SK-N-SH (cell line): ENCODE measurements at regions not wholly inside any gene's neighbourhood (a gene's known extent, or its start where the extent isn't known, plus 50 kb on each side); places are given as distances from the start of the nearest gene placed in this dataset.

Experiments
- CTCF ChIA-PET: fragments of 300-600, 350-600 bp; formaldehyde crosslinking; extraction: SDS; loops from one replicate; lab custom pipeline; 2021; lab: Yijun Ruan, JAX
- POLR2A ChIA-PET: fragments of 350-600 bp; sonication (Branson Sonifier 250); formaldehyde crosslinking; extraction: SDS; loops from one replicate; lab custom pipeline; 2020; ENCODE audit warnings: antibody characterized with exemption, inconsistent platforms; lab: Yijun Ruan, JAX
- DNase-seq: peaks from one replicate; pipeline ENCODE4 v3.0.0; 2012
- H2AFZ ChIP-seq: fragments of 200-600 bp; sonication (generic); 2 replicates; pipeline ENCODE4 v1.8.1; 2016; ENCODE audit warnings: antibody characterized with exemption, mild to moderate bottlenecking, low read depth
- H3F3A ChIP-seq: fragments of 200-600 bp; sonication (generic); replicated peaks from 2 replicates; pipeline ENCODE3; 2016; ENCODE audit warnings: antibody characterized with exemption, mild to moderate bottlenecking; ENCODE audit not compliant: insufficient read depth
- H3K27ac ChIP-seq, 2 experiments: fragments of 200-500 bp in 1 of 2; fragments of 200-600 bp in 1 of 2; sonication (Bioruptor generic) in 1 of 2; sonication (generic), shearing (Covaris generic) in 1 of 2; 2 replicates each; pipeline versions ENCODE4 v1.5.1 to v1.6.1; 2014 to 2016; ENCODE audit warnings: low read depth in 2 of 2, inconsistent platforms in 1 of 2, low read length in 1 of 2, mild to moderate bottlenecking in 1 of 2, mixed read lengths in 1 of 2
- H3K27me3 ChIP-seq: fragments of 200-600 bp; sonication (generic), shearing (Covaris generic); 2 replicates; pipeline ENCODE4 v1.6.1; 2016; ENCODE audit warnings: mixed run types; ENCODE audit not compliant: insufficient read depth
- H3K36me3 ChIP-seq, 2 experiments: fragments of 200-500 bp in 1 of 2; fragments of 200-600 bp in 1 of 2; sonication (Bioruptor generic) in 1 of 2; sonication (generic) in 1 of 2; replicated peaks in 1 of 2; 2 replicates each; pipeline versions ENCODE3 to v1.5.1; 2014 to 2016; ENCODE audit warnings: low read length in 1 of 2, mild to moderate bottlenecking in 1 of 2; ENCODE audit not compliant: insufficient read depth in 2 of 2, control insufficient read depth in 1 of 2
- H3K4me1 ChIP-seq, 2 experiments: fragments of 200-500 bp in 1 of 2; fragments of 200-600 bp in 1 of 2; sonication (Bioruptor generic) in 1 of 2; sonication (generic), shearing (Covaris generic) in 1 of 2; 2 replicates each; pipeline versions ENCODE4 v1.5.1 to v1.6.1; 2014 to 2016; ENCODE audit warnings: low read depth in 1 of 2, low read length in 1 of 2, mixed run types in 1 of 2; ENCODE audit not compliant: insufficient read depth in 2 of 2, control insufficient read depth in 1 of 2
- H3K4me2 ChIP-seq: fragments of 200-600 bp; sonication (generic), shearing (Covaris generic); 2 replicates; pipeline ENCODE4 v1.6.1; 2017; ENCODE audit warnings: mixed run types
- H3K4me3 ChIP-seq, 2 experiments: fragments of 200-500 bp in 1 of 2; fragments of 200-600 bp in 1 of 2; sonication (Bioruptor generic) in 1 of 2; sonication (generic), shearing (Covaris generic) in 1 of 2; 2 replicates each; pipeline versions ENCODE4 v1.5.1 to v1.8.1; 2014 to 2016; ENCODE audit warnings: low read depth in 2 of 2, inconsistent platforms in 1 of 2, low read length in 1 of 2, mild to moderate bottlenecking in 1 of 2, mixed read lengths in 1 of 2, moderate library complexity in 1 of 2
- H3K79me2 ChIP-seq: fragments of 200-600 bp; sonication (generic); 2 replicates; pipeline ENCODE4 v1.8.1; 2017; ENCODE audit warnings: mild to moderate bottlenecking; ENCODE audit not compliant: insufficient read depth
- H3K9ac ChIP-seq: fragments of 200-600 bp; sonication (generic); 2 replicates; pipeline ENCODE4 v1.6.1; 2017; ENCODE audit warnings: mixed run types
- H3K9me2 ChIP-seq: fragments of 200-600 bp; sonication (generic); 2 replicates; pipeline ENCODE4 v1.6.1; 2017; ENCODE audit warnings: mixed run types
- H3K9me3 ChIP-seq: fragments of 200-600 bp; sonication (generic); 2 replicates; pipeline ENCODE4 v1.6.1; 2017; ENCODE audit warnings: mixed run types, mild to moderate bottlenecking, moderate library complexity
- H4K20me1 ChIP-seq: fragments of 200-600 bp; sonication (generic); 2 replicates; pipeline ENCODE4 v1.6.1; 2017; ENCODE audit warnings: mild to moderate bottlenecking, mixed run types; ENCODE audit not compliant: insufficient read depth
- CHD2 ChIP-seq: fragments of 150-350 bp; IDR thresholded peaks from 2 replicates; pipeline ENCODE4 v1.6.1; 2018; ENCODE audit warnings: low read length; ENCODE audit not compliant: partially characterized antibody
- ELF1 ChIP-seq: IDR thresholded peaks from 2 replicates; pipeline ENCODE4 v1.4.0; 2012
- EP300 ChIP-seq, 2 experiments: IDR thresholded peaks; 2 replicates each; pipeline versions ENCODE4 v1.4.0 to v1.6.1; 2012; ENCODE audit warnings: borderline replicate concordance in 1 of 2, low read depth in 1 of 2, low read length in 1 of 2
- EZH2phosphoT487 ChIP-seq: fragments of 200-600 bp; sonication (generic); IDR thresholded peaks from 2 replicates; pipeline ENCODE4 v1.6.1; 2017; ENCODE audit warnings: low read depth, mixed run types, mild to moderate bottlenecking, antibody characterized with exemption, moderate library complexity, borderline replicate concordance
- FOSL2 ChIP-seq: IDR thresholded peaks from 2 replicates; pipeline ENCODE4 v1.4.0; 2012; ENCODE audit warnings: low read depth, mild to moderate bottlenecking, moderate library complexity, borderline replicate concordance
- FOXJ3 ChIP-seq: sonication (generic); formaldehyde crosslinking; IDR thresholded peaks from 2 replicates; pipeline ENCODE4 v1.5.1; 2020; ENCODE audit warnings: mild to moderate bottlenecking, missing genetic modification reagents
- FOXM1 ChIP-seq: IDR thresholded peaks from 2 replicates; pipeline ENCODE4 v1.4.0; 2012; ENCODE audit warnings: low read depth, mild to moderate bottlenecking
- GABPA ChIP-seq: IDR thresholded peaks from 2 replicates; pipeline ENCODE4 v1.4.0; 2012; ENCODE audit warnings: low read depth, mild to moderate bottlenecking
- JUND ChIP-seq: IDR thresholded peaks from 2 replicates; pipeline ENCODE4 v1.4.0; 2012
- MXI1 ChIP-seq: IDR thresholded peaks from 2 replicates; pipeline ENCODE4 v1.6.1; 2012; ENCODE audit warnings: mild to moderate bottlenecking, low read depth, low read length, improper control_type of control experiment
- NFIC ChIP-seq: IDR thresholded peaks from 2 replicates; pipeline ENCODE4 v1.4.0; 2012; ENCODE audit warnings: borderline replicate concordance
- NRF1 ChIP-seq: IDR thresholded peaks from 2 replicates; pipeline ENCODE4 v1.6.1; 2012; ENCODE audit warnings: low read depth, mild to moderate bottlenecking, low read length
- RAD21 ChIP-seq: IDR thresholded peaks from 2 replicates; pipeline ENCODE4 v1.6.1; 2012; ENCODE audit warnings: mild to moderate bottlenecking, low read length
- RFX5 ChIP-seq: IDR thresholded peaks from 2 replicates; pipeline ENCODE4 v1.6.1; 2012; ENCODE audit warnings: mild to moderate bottlenecking, improper control_type of control experiment, low read length
- SIN3A ChIP-seq: IDR thresholded peaks from 2 replicates; pipeline ENCODE4 v1.6.1; 2012; ENCODE audit warnings: low read depth, mild to moderate bottlenecking, low read length, moderate library complexity, borderline replicate concordance
- SMC3 ChIP-seq: IDR thresholded peaks from 2 replicates; pipeline ENCODE4 v1.6.1; 2012; ENCODE audit warnings: low read depth, low read length, improper control_type of control experiment
- WGBS: methylation state at CpG from one replicate; pipeline ENCODE4 v1.1.6; 2017; ENCODE audit warnings: low lambda C conversion rate; 5-methylcytosine and 5-hydroxymethylcytosine counted together
- TF ChIP-seq, protein P1 (sequence below): IDR thresholded peaks from 2 replicates; pipeline ENCODE4 v1.4.0; 2012; ENCODE audit warnings: low read depth, borderline replicate concordance
- TF ChIP-seq, protein P2 (sequence below): IDR thresholded peaks from 2 replicates; pipeline ENCODE4 v1.4.0; 2012; ENCODE audit warnings: low read depth
- TF ChIP-seq, protein P3 (sequence below): IDR thresholded peaks from 2 replicates; pipeline ENCODE4; 2012
- TF ChIP-seq, protein P4 (sequence below): fragments of 200-600 bp; sonication (generic); IDR thresholded peaks from 2 replicates; pipeline ENCODE4 v1.6.1; 2017; ENCODE audit warnings: antibody characterized with exemption, mild to moderate bottlenecking, moderate library complexity
- TF ChIP-seq, protein P5 (sequence below): fragments of 150-350 bp; IDR thresholded peaks from 2 replicates; pipeline ENCODE4 v1.6.1; 2017; ENCODE audit warnings: antibody characterized with exemption, low read length, low read depth, borderline replicate concordance
- TF ChIP-seq, protein P6 (sequence below): fragments of 150-350 bp; IDR thresholded peaks from 2 replicates; pipeline ENCODE4 v1.6.1; 2016; ENCODE audit warnings: mild to moderate bottlenecking, low read depth, low read length

DNA sequence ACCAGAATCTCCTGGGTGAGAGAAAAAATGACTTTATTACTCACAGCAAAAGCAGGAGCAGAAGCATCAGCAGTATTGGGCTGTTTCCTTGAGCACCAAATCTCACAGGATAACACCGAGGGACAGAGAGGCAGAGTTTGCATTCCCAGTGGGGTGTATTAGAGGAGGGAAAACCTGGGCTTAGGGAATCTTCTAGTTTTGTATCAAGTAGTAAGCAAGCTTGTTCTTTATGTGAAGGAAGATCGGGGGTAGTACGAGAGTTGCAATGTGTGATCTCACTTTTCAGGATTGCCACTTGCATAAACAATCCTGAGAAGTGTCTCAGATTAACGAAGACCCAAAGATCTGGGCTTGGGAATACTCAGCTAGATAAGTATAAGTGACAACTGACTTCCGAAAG, 1163.0 kb downstream of the TAF11L14 start:
- no peaks in the 10 kb centered on the region; a peak in 1 of 4 replicates for H3K4me1 ChIP-seq
- H3K27ac ChIP-seq: no peak overlapping the region
- no peak overlapping the region for H2AFZ ChIP-seq
- H3K79me2 ChIP-seq: no peaks in the 10 kb centered on the region
- POLR2A ChIA-PET: no interaction called here
- peaks cover 8% of the 10 kb centered on the region; the same call in 1 of the 2 replicates for H3K27me3 ChIP-seq
- DNase-seq: no peak
- TF ChIP-seq, protein P1, sequence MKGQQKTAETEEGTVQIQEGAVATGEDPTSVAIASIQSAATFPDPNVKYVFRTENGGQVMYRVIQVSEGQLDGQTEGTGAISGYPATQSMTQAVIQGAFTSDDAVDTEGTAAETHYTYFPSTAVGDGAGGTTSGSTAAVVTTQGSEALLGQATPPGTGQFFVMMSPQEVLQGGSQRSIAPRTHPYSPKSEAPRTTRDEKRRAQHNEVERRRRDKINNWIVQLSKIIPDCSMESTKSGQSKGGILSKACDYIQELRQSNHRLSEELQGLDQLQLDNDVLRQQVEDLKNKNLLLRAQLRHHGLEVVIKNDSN: no peak
- TF ChIP-seq ELF1 (no peak), MXI1 (no peak), FOXJ3 (CRISPR knock-in tag) (no peak), EZH2phosphoT487 (no peak), EP300 (IDR thresholded peaks at IDR 0.05; ENCODE audit: borderline replicate concordance in 1 of 2, low read depth in 1 of 2, low read length in 1 of 2) (no peak), FOXM1 (no peak), RAD21 (no peak), RFX5 (no peak)
- TF ChIP-seq, protein P2, sequence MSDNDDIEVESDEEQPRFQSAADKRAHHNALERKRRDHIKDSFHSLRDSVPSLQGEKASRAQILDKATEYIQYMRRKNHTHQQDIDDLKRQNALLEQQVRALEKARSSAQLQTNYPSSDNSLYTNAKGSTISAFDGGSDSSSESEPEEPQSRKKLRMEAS: no peak
- TF ChIP-seq, protein P3, sequence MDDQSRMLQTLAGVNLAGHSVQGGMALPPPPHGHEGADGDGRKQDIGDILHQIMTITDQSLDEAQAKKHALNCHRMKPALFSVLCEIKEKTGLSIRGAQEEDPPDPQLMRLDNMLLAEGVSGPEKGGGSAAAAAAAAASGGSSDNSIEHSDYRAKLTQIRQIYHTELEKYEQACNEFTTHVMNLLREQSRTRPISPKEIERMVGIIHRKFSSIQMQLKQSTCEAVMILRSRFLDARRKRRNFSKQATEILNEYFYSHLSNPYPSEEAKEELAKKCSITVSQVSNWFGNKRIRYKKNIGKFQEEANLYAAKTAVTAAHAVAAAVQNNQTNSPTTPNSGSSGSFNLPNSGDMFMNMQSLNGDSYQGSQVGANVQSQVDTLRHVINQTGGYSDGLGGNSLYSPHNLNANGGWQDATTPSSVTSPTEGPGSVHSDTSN: no peak
- TF ChIP-seq, protein P4, sequence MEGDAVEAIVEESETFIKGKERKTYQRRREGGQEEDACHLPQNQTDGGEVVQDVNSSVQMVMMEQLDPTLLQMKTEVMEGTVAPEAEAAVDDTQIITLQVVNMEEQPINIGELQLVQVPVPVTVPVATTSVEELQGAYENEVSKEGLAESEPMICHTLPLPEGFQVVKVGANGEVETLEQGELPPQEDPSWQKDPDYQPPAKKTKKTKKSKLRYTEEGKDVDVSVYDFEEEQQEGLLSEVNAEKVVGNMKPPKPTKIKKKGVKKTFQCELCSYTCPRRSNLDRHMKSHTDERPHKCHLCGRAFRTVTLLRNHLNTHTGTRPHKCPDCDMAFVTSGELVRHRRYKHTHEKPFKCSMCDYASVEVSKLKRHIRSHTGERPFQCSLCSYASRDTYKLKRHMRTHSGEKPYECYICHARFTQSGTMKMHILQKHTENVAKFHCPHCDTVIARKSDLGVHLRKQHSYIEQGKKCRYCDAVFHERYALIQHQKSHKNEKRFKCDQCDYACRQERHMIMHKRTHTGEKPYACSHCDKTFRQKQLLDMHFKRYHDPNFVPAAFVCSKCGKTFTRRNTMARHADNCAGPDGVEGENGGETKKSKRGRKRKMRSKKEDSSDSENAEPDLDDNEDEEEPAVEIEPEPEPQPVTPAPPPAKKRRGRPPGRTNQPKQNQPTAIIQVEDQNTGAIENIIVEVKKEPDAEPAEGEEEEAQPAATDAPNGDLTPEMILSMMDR: no peak
- H3K9me3 ChIP-seq: no peaks in the 10 kb centered on the region
- no peaks in the 10 kb centered on the region for H3F3A ChIP-seq
- H3K9ac ChIP-seq: no peak overlapping the region
- H3K36me3 ChIP-seq: no peaks in the 10 kb centered on the region
- CTCF ChIA-PET: interaction anchor here (0.5 kb wide), 1 partner anchor 442 kb away, joined by 3 read pairs; no protein-coding TSS in a partner anchor
- H4K20me1 ChIP-seq: no peaks in the 10 kb centered on the region
- H3K4me3 ChIP-seq: no peak overlapping the region
- H3K9me2 ChIP-seq: no peaks in the 10 kb centered on the region
- no peak overlapping the region for H3K4me2 ChIP-seq
- WGBS: 19% methylated on average over 5 of the region's 5 CpGs

DNA sequence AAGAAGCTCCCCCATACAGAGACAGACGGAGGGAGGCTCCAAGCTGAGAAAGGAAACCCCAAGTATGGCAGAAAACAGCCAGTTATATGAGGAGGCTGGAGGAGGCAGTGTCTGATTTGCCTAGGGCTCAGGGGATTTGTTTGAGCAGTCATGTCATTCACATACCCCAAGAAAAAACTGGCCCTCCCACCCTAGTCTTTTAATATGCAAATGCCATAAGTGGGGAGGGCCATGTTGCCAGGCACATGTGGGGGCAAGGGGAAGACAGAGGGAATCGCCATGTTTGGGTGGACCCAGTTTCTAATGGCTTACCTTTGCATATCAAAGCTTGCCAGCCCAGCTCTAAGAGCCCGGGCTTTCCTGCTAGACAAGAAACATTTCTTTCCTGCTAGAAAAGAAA, 1163.8 kb downstream of the TAF11L14 start:
- Histone ChIP-seq H3K27ac (no peak overlapping the region), H3K9me3 (no peaks in the 10 kb centered on the region), H3F3A (no peaks in the 10 kb centered on the region), H4K20me1 (no peaks in the 10 kb centered on the region), H3K4me3 (no peak overlapping the region), H3K9ac (no peak overlapping the region), H3K9me2 (no peaks in the 10 kb centered on the region), H2AFZ (no peak overlapping the region), H3K27me3 (peaks cover 8% of the 10 kb centered on the region; the same call in 1 of the 2 replicates), H3K4me2 (no peak overlapping the region), H3K36me3 (no peaks in the 10 kb centered on the region), H3K4me1 (no peaks in the 10 kb centered on the region; a peak in 1 of 4 replicates), H3K79me2 (no peaks in the 10 kb centered on the region)
- ChIA-PET CTCF (no interaction called here), POLR2A (no interaction called here)
- DNase-seq: no peak
- WGBS: 12% methylated on average over 3 of the region's 3 CpGs
- no peak for TF ChIP-seq RFX5
- no peak for TF ChIP-seq EP300 (IDR thresholded peaks at IDR 0.05; ENCODE audit: borderline replicate concordance in 1 of 2, low read depth in 1 of 2, low read length in 1 of 2)
- no peak for TF ChIP-seq NFIC
- no peak for TF ChIP-seq SMC3
- TF ChIP-seq FOSL2: no peak
- TF ChIP-seq SIN3A: no peak
- no peak for TF ChIP-seq JUND
- TF ChIP-seq NRF1: no peak
- TF ChIP-seq, protein P1: no peak
- TF ChIP-seq CHD2: no peak
- TF ChIP-seq, protein P5, sequence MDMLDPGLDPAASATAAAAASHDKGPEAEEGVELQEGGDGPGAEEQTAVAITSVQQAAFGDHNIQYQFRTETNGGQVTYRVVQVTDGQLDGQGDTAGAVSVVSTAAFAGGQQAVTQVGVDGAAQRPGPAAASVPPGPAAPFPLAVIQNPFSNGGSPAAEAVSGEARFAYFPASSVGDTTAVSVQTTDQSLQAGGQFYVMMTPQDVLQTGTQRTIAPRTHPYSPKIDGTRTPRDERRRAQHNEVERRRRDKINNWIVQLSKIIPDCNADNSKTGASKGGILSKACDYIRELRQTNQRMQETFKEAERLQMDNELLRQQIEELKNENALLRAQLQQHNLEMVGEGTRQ: no peak
- no peak for TF ChIP-seq FOXJ3 (CRISPR knock-in tag)
- TF ChIP-seq, protein P6, sequence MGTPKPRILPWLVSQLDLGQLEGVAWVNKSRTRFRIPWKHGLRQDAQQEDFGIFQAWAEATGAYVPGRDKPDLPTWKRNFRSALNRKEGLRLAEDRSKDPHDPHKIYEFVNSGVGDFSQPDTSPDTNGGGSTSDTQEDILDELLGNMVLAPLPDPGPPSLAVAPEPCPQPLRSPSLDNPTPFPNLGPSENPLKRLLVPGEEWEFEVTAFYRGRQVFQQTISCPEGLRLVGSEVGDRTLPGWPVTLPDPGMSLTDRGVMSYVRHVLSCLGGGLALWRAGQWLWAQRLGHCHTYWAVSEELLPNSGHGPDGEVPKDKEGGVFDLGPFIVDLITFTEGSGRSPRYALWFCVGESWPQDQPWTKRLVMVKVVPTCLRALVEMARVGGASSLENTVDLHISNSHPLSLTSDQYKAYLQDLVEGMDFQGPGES: no peak
- TF ChIP-seq GABPA: no peak
